H1 (cell line): ENCODE measurements at regions not wholly inside any gene's neighbourhood (a gene's known extent, or its start where the extent isn't known, plus 50 kb on each side); places are given as distances from the start of the nearest gene placed in this dataset.

Source experiments
- CTCF ChIA-PET: fragments of 300-600 bp; sonication (Branson Sonifier 250); formaldehyde crosslinking; loops from one replicate; lab custom pipeline; 2021; ENCODE audit not compliant: partially characterized antibody; lab: Charles Lee
- POLR2A ChIA-PET: fragments of 300-600 bp; sonication (Branson Sonifier 250); formaldehyde crosslinking; loops from one replicate; lab custom pipeline; 2021; ENCODE audit warnings: inconsistent platforms; ENCODE audit not compliant: partially characterized antibody; lab: Charles Lee
- DNase-seq, 2 experiments: peaks; one replicate each; pipeline versions ENCODE4 v3.0.0 to v3.0.0-alpha.2; 2010 to 2022; ENCODE audit warnings: low spot score in 2 of 2, low read depth in 1 of 2, mixed read lengths in 1 of 2
- FAIRE-seq: peaks from 2 replicates; lab custom pipeline; 2011; peaks lifted over from hg19 to GRCh38; lab: Jason Lieb, UNC
- H2AFZ ChIP-seq: 2 replicates; pipeline ENCODE4 v1.8.1; 2012; ENCODE audit warnings: low read length, inconsistent platforms
- H2AK5ac ChIP-seq: 2 replicates; pipeline ENCODE4 v1.6.1; 2013; ENCODE audit warnings: low read depth, low read length
- H2BK120ac ChIP-seq: replicated peaks from 2 replicates; pipeline ENCODE3; 2013; ENCODE audit warnings: low read depth, low read length, inconsistent platforms
- H2BK12ac ChIP-seq: 2 replicates; pipeline ENCODE4 v1.6.1; 2013; ENCODE audit warnings: low read depth, low read length
- H2BK15ac ChIP-seq: 2 replicates; pipeline ENCODE4 v1.6.1; 2013; ENCODE audit warnings: low read length
- H2BK20ac ChIP-seq: 2 replicates; pipeline ENCODE4 v1.6.1; 2013; ENCODE audit warnings: low read length
- H2BK5ac ChIP-seq: 2 replicates; pipeline ENCODE4 v1.6.1; 2013; ENCODE audit warnings: low read depth, low read length
- H3K14ac ChIP-seq: 2 replicates; pipeline ENCODE4 v1.6.1; 2013; ENCODE audit warnings: inconsistent platforms; ENCODE audit not compliant: insufficient read length
- H3K18ac ChIP-seq: 2 replicates; pipeline ENCODE4 v1.6.1; 2013; ENCODE audit warnings: low read length; ENCODE audit errors: extremely low read depth
- H3K23ac ChIP-seq: 2 replicates; pipeline ENCODE4 v1.6.1; 2013; ENCODE audit warnings: inconsistent platforms; ENCODE audit not compliant: insufficient read length
- H3K23me2 ChIP-seq: 2 replicates; pipeline ENCODE4 v1.6.1; 2013; ENCODE audit warnings: low read depth, low read length
- H3K27ac ChIP-seq: 2 replicates; pipeline ENCODE4 v1.6.1; 2011; ENCODE audit warnings: low read depth, low read length, inconsistent platforms
- H3K27me3 ChIP-seq, 4 experiments: replicated peaks in 1 of 4; 1 replicate in 1 of 4; 2 replicates in 3 of 4; pipeline versions ENCODE4 v1.6.1 to v1.8.1; 2011 to 2013; ENCODE audit warnings: low read length in 3 of 4, mild to moderate bottlenecking in 3 of 4, inconsistent platforms in 2 of 4, mixed read lengths in 2 of 4, moderate library complexity in 1 of 4; ENCODE audit not compliant: control insufficient read depth in 3 of 4, insufficient read depth in 3 of 4; ENCODE audit errors: extremely low read depth in 1 of 4
- H3K36me3 ChIP-seq, 4 experiments: 2 replicates each; pipeline versions ENCODE4 v1.6.1 to v1.8.1; 2011 to 2013; ENCODE audit warnings: mild to moderate bottlenecking in 4 of 4, low read length in 3 of 4, moderate library complexity in 2 of 4, control low read depth in 1 of 4, inconsistent platforms in 1 of 4; ENCODE audit not compliant: insufficient read depth in 4 of 4, control insufficient read depth in 2 of 4
- H3K4ac ChIP-seq: replicated peaks from 2 replicates; pipeline ENCODE3; 2013; ENCODE audit warnings: low read length, low read depth, mixed read lengths, inconsistent platforms; ENCODE audit not compliant: insufficient read length
- H3K4me1 ChIP-seq, 4 experiments: replicated peaks in 1 of 4; 1 replicate in 1 of 4; 2 replicates in 3 of 4; pipeline versions ENCODE4 v1.6.1 to v1.8.1; 2011 to 2013; ENCODE audit warnings: low read length in 3 of 4, inconsistent platforms in 2 of 4, mixed read lengths in 1 of 4; ENCODE audit not compliant: insufficient read depth in 4 of 4, control insufficient read depth in 3 of 4
- H3K4me2 ChIP-seq, 2 experiments: 2 replicates each; pipeline versions ENCODE4 v1.6.1 to v1.8.1; 2011 to 2013; ENCODE audit warnings: low read depth in 2 of 2, low read length in 2 of 2, control low read depth in 1 of 2, inconsistent platforms in 1 of 2, mild to moderate bottlenecking in 1 of 2; ENCODE audit not compliant: insufficient read depth in 1 of 2
- H3K4me3 ChIP-seq, 4 experiments: fragments of 200-600, 300-600 bp in 1 of 4; sonication (generic), shearing (Covaris generic), sonication (Bioruptor Twin) in 1 of 4; 2 replicates each; pipeline versions ENCODE4 v1.5.1 to v1.8.1; 2011 to 2016; ENCODE audit warnings: low read length in 4 of 4, low read depth in 3 of 4, control low read depth in 2 of 4, inconsistent platforms in 2 of 4, mild to moderate bottlenecking in 2 of 4, mixed read lengths in 1 of 4, moderate library complexity in 1 of 4; ENCODE audit not compliant: insufficient read depth in 2 of 4; ENCODE audit errors: extremely low read depth in 1 of 4
- H3K56ac ChIP-seq: replicated peaks from 2 replicates; pipeline ENCODE3; 2013; ENCODE audit warnings: low read depth, mild to moderate bottlenecking, mixed read lengths, low read length, inconsistent platforms; ENCODE audit not compliant: insufficient read length
- H3K79me1 ChIP-seq: 2 replicates; pipeline ENCODE4 v1.6.1; 2013; ENCODE audit warnings: low read depth, low read length, control low read depth
- H3K79me2 ChIP-seq, 2 experiments: 2 replicates each; pipeline versions ENCODE4 v1.6.1 to v1.8.1; 2012 to 2013; ENCODE audit warnings: low read length in 2 of 2, mild to moderate bottlenecking in 2 of 2, inconsistent platforms in 1 of 2; ENCODE audit not compliant: insufficient read depth in 2 of 2, control insufficient read depth in 1 of 2
- H3K9ac ChIP-seq, 4 experiments: replicated peaks in 1 of 4; 1 replicate in 1 of 4; 2 replicates in 3 of 4; pipeline versions ENCODE4 v1.6.1 to v1.8.1; 2011 to 2013; ENCODE audit warnings: low read depth in 3 of 4, low read length in 3 of 4, control low read depth in 2 of 4, mild to moderate bottlenecking in 2 of 4, moderate library complexity in 2 of 4, inconsistent platforms in 1 of 4; ENCODE audit errors: extremely low read depth in 1 of 4
- H3K9me3 ChIP-seq, 2 experiments: 2 replicates each; pipeline versions ENCODE4 v1.6.1 to v1.8.1; 2012 to 2013; ENCODE audit warnings: mild to moderate bottlenecking in 2 of 2, moderate library complexity in 2 of 2, control low read depth in 1 of 2, inconsistent platforms in 1 of 2, low read depth in 1 of 2, low read length in 1 of 2, mixed read lengths in 1 of 2; ENCODE audit not compliant: insufficient read depth in 2 of 2
- H4K20me1 ChIP-seq, 2 experiments: replicated peaks in 1 of 2; 2 replicates each; pipeline versions ENCODE3 to v1.8.1; 2011 to 2013; ENCODE audit warnings: inconsistent platforms in 2 of 2, low read length in 2 of 2, mild to moderate bottlenecking in 1 of 2; ENCODE audit not compliant: insufficient read depth in 2 of 2, control insufficient read depth in 1 of 2
- H4K5ac ChIP-seq: 2 replicates; pipeline ENCODE4 v1.6.1; 2013; ENCODE audit warnings: low read length, low read depth, mixed read lengths, inconsistent platforms; ENCODE audit not compliant: insufficient read length
- H4K8ac ChIP-seq: 2 replicates; pipeline ENCODE4 v1.8.0; 2013; ENCODE audit warnings: mild to moderate bottlenecking, moderate library complexity, low read length, inconsistent platforms; ENCODE audit not compliant: insufficient read depth; ENCODE audit errors: extremely low read depth
- H4K91ac ChIP-seq: replicated peaks from 2 replicates; pipeline ENCODE3; 2013; ENCODE audit warnings: low read length, mixed read lengths, inconsistent platforms; ENCODE audit not compliant: insufficient read length
- CBX5 ChIP-seq: fragments of 300-800, 300-1000 bp; sonication (generic); IDR thresholded peaks from 2 replicates; pipeline ENCODE4 v1.7.1; 2016; ENCODE audit warnings: antibody characterized with exemption, low read length, low read depth
- FOSL1 ChIP-seq: IDR thresholded peaks from 2 replicates; pipeline ENCODE4 v1.6.1; 2011; ENCODE audit warnings: mild to moderate bottlenecking, low read depth, low read length, moderate library complexity; ENCODE audit not compliant: insufficient read depth
- HDAC2 ChIP-seq, 2 experiments: fragments of 300-600 bp in 1 of 2; sonication (generic) in 1 of 2; IDR thresholded peaks; 2 replicates each; pipeline ENCODE4 v1.6.1; 2011 to 2012; ENCODE audit warnings: low read depth in 2 of 2, low read length in 2 of 2, mild to moderate bottlenecking in 2 of 2, moderate library complexity in 2 of 2, borderline replicate concordance in 1 of 2, inconsistent platforms in 1 of 2
- KDM1A ChIP-seq: fragments of 200-600, 300-600 bp; sonication (generic); IDR thresholded peaks from 2 replicates; pipeline ENCODE4 v1.7.1; 2016; ENCODE audit warnings: mild to moderate bottlenecking, low read length, borderline replicate concordance
- KDM4A ChIP-seq: IDR thresholded peaks from one replicate; pipeline ENCODE4 v1.7.1; 2012; ENCODE audit warnings: low read depth, mild to moderate bottlenecking, moderate library complexity, low read length, inconsistent platforms; ENCODE audit not compliant: severe bottlenecking
- MAFK ChIP-seq: IDR thresholded peaks from 2 replicates; pipeline ENCODE4 v1.6.1; 2012; ENCODE audit warnings: low read depth, mild to moderate bottlenecking, improper control_type of control experiment, low read length
- POLR2AphosphoS5 ChIP-seq: IDR thresholded peaks from 2 replicates; pipeline ENCODE4 v1.6.1; 2011; ENCODE audit warnings: low read depth, low read length
- RXRA ChIP-seq: IDR thresholded peaks from 2 replicates; pipeline ENCODE4 v1.6.1; 2011; ENCODE audit warnings: low read depth, mild to moderate bottlenecking, low read length, moderate library complexity; ENCODE audit not compliant: insufficient read depth
- SIX5 ChIP-seq: IDR thresholded peaks from 2 replicates; pipeline ENCODE4 v1.6.1; 2011; ENCODE audit warnings: mild to moderate bottlenecking, low read depth, low read length
- TAF7 ChIP-seq: optimal IDR thresholded peaks from 2 replicates; pipeline ENCODE3; 2011; ENCODE audit warnings: low read depth, mild to moderate bottlenecking, inconsistent platforms, low read length, moderate library complexity, borderline replicate concordance
- WGBS, 2 experiments: shearing (Covaris generic) in 1 of 2; methylation state at CpG; one replicate each; pipeline versions ENCODE4 v1.1.6 to v1.1.7; 2013 to 2015; ENCODE audit warnings: low lambda C conversion rate in 2 of 2, mixed read lengths in 2 of 2, inconsistent platforms in 1 of 2, low coverage in 1 of 2, missing lambda C conversion rate in 1 of 2; ENCODE audit not compliant: insufficient replicate concordance in 2 of 2, insufficient coverage in 1 of 2, insufficient read length in 1 of 2; ENCODE audit errors: extremely low coverage in 1 of 2, missing lambda C conversion rate in 1 of 2; 5-methylcytosine and 5-hydroxymethylcytosine counted together
- TF ChIP-seq, protein P1 (sequence below): IDR thresholded peaks from 2 replicates; pipeline ENCODE4 v1.6.1; 2011; ENCODE audit warnings: low read depth, mild to moderate bottlenecking, low read length; ENCODE audit not compliant: insufficient read depth
- TF ChIP-seq, protein P2 (sequence below): IDR thresholded peaks from 2 replicates; pipeline ENCODE4 v1.6.1; 2011; ENCODE audit warnings: low read length, improper control_type of control experiment

DNA sequence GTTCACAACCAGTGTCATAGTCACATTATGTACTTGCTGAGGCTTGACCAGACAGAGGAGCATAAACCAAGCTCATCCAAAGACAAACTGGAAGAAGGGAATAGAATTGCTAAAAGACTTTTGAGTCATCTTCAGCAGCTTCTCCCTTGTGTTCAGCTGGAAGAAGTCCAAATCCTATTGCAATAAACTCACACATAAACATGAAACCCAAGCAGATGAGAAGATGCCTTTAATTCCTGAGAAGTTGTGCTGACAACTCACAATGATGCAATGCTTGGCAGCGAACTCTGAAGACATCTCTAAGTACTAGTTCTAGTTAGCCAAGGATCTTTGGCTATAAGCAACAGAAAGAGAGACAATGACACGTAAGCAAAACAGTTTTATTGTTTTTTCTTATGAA lies 642.1 kb downstream of the KCTD16 start:
- Histone ChIP-seq H4K5ac (no peak overlapping the region), H3K56ac (no peak overlapping the region), H3K4me3 (no peak overlapping the region), H3K79me2 (no peaks in the 10 kb centered on the region), H3K79me1 (no peaks in the 10 kb centered on the region), H4K8ac (no peak overlapping the region), H2BK15ac (no peak overlapping the region), H2BK120ac (no peak overlapping the region), H3K4me1 (no peaks in the 10 kb centered on the region), H3K9ac (no peak overlapping the region), H3K23ac (no peak overlapping the region), H3K14ac (no peak overlapping the region), H3K4ac (no peak overlapping the region), H2BK20ac (no peak overlapping the region), H2BK12ac (no peak overlapping the region), H3K23me2 (no peaks in the 10 kb centered on the region), H2BK5ac (no peak overlapping the region), H3K4me2 (no peak overlapping the region), H2AK5ac (no peak overlapping the region), H2AFZ (no peak overlapping the region), H4K20me1 (no peaks in the 10 kb centered on the region), H3K27me3 (no peaks in the 10 kb centered on the region), H3K18ac (no peak overlapping the region), H3K27ac (no peak overlapping the region), H3K9me3 (no peaks in the 10 kb centered on the region), H3K36me3 (no peaks in the 10 kb centered on the region), H4K91ac (no peak overlapping the region)
- 84% methylated on average over 2 of the region's 2 CpGs; no CpG with 5 or more reads in 1 of the 2 experiments for WGBS, 2 experiments
- DNase-seq (no peak), FAIRE-seq (no peak)
- CTCF ChIA-PET: no interaction called here
- POLR2A ChIA-PET: no interaction called here
- TF ChIP-seq, protein P1, sequence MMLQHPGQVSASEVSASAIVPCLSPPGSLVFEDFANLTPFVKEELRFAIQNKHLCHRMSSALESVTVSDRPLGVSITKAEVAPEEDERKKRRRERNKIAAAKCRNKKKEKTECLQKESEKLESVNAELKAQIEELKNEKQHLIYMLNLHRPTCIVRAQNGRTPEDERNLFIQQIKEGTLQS: no peak
- TF ChIP-seq SIX5: no peak
- no peak for TF ChIP-seq KDM1A
- TF ChIP-seq FOSL1: no peak
- TF ChIP-seq CBX5: no peak
- no peak for TF ChIP-seq RXRA
- TF ChIP-seq HDAC2 (IDR thresholded peaks at IDR 0.05; ENCODE audit: borderline replicate concordance in 1 of 2, low read depth in 2 of 2, low read length in 2 of 2): no peak
- TF ChIP-seq KDM4A: no peak
- TF ChIP-seq TAF7: no peak
- TF ChIP-seq, protein P2, sequence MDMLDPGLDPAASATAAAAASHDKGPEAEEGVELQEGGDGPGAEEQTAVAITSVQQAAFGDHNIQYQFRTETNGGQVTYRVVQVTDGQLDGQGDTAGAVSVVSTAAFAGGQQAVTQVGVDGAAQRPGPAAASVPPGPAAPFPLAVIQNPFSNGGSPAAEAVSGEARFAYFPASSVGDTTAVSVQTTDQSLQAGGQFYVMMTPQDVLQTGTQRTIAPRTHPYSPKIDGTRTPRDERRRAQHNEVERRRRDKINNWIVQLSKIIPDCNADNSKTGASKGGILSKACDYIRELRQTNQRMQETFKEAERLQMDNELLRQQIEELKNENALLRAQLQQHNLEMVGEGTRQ: no peak
- TF ChIP-seq POLR2AphosphoS5: no peak
- no peak for TF ChIP-seq MAFK
